Endothelial cell (in vitro differentiated cells): ENCODE measurements at regions not wholly inside any gene's neighbourhood (a gene's known extent, or its start where the extent isn't known, plus 50 kb on each side); places are given as distances from the start of the nearest gene placed in this dataset.

Experiments used
- DNase-seq: peaks from one replicate; pipeline ENCODE4 v3.0.0; 2021; ENCODE audit warnings: low spot score
- H3K27ac Mint-ChIP-seq: one replicate; pipeline ENCODE4 v1.8.0; 2021; ENCODE audit warnings: mixed read lengths, inconsistent platforms; ENCODE audit not compliant: unreplicated experiment
- H3K27me3 Mint-ChIP-seq: one replicate; pipeline ENCODE4 v1.8.0; 2021; ENCODE audit warnings: mild to moderate bottlenecking, moderate library complexity, mixed read lengths, inconsistent platforms; ENCODE audit not compliant: unreplicated experiment
- H3K36me3 Mint-ChIP-seq: one replicate; pipeline ENCODE4 v1.8.0; 2021; ENCODE audit warnings: mild to moderate bottlenecking, low read depth, mixed read lengths, inconsistent platforms; ENCODE audit not compliant: unreplicated experiment
- H3K4me1 Mint-ChIP-seq: one replicate; pipeline ENCODE4 v1.8.0; 2021; ENCODE audit warnings: mild to moderate bottlenecking, mixed read lengths, inconsistent platforms; ENCODE audit not compliant: unreplicated experiment
- H3K4me3 Mint-ChIP-seq: one replicate; pipeline ENCODE4 v1.8.0; 2021; ENCODE audit warnings: mild to moderate bottlenecking, mixed read lengths, inconsistent platforms; ENCODE audit not compliant: unreplicated experiment
- H3K9me3 Mint-ChIP-seq: one replicate; pipeline ENCODE4 v1.8.0; 2021; ENCODE audit warnings: mixed read lengths, inconsistent platforms; ENCODE audit not compliant: unreplicated experiment
- CTCF ChIP-seq: fragments of 200-600 bp; sonication (generic); IDR thresholded peaks from one replicate; pipeline ENCODE4 v1.5.0; 2021; ENCODE audit warnings: antibody characterized with exemption; ENCODE audit not compliant: unreplicated experiment

- H3K9me3 Mint-ChIP-seq: no peaks in the 10 kb centered on the region
- no peak overlapping the region for H3K27ac Mint-ChIP-seq
- H3K36me3 Mint-ChIP-seq: no peaks in the 10 kb centered on the region
- no peak for DNase-seq
- no peaks in the 10 kb centered on the region for H3K4me1 Mint-ChIP-seq
- TF ChIP-seq CTCF: no peak
- H3K4me3 Mint-ChIP-seq: no peak overlapping the region
- no peaks in the 10 kb centered on the region for H3K27me3 Mint-ChIP-seq
Measured at GRCh38 chr20:20872428-20872827, 160.0 kb upstream of the RALGAPA2 start.

GRCh38 chr20:20869161-20869775 is 156.8 kb upstream of the RALGAPA2 start:
- no peak overlapping the region for H3K27ac Mint-ChIP-seq
- H3K4me3 Mint-ChIP-seq: no peak overlapping the region
- H3K9me3 Mint-ChIP-seq: no peaks in the 10 kb centered on the region
- no peaks in the 10 kb centered on the region for H3K4me1 Mint-ChIP-seq
- no peak for TF ChIP-seq CTCF
- no peaks in the 10 kb centered on the region for H3K27me3 Mint-ChIP-seq
- no peak for DNase-seq
- H3K36me3 Mint-ChIP-seq: no peaks in the 10 kb centered on the region

- H3K27me3 Mint-ChIP-seq: no peaks in the 10 kb centered on the region
Measured at GRCh38 chr20:20864351-20865096, 152.1 kb upstream of the RALGAPA2 start.

GRCh38 chr20:20860078-20860806 is 147.8 kb upstream of the RALGAPA2 start:
- Mint-ChIP-seq H3K27me3 (peaks cover 6% of the 10 kb centered on the region), H3K36me3 (no peaks in the 10 kb centered on the region), H3K9me3 (no peaks in the 10 kb centered on the region), H3K4me3 (no peak overlapping the region), H3K27ac (no peak overlapping the region), H3K4me1 (no peaks in the 10 kb centered on the region)
- TF ChIP-seq CTCF: peak; percentile 92
- peak; percentile 97 for DNase-seq

More at GRCh38 chr20:20864351-20865096, 152.1 kb upstream of the RALGAPA2 start:
- H3K27ac Mint-ChIP-seq: no peak overlapping the region
- no peaks in the 10 kb centered on the region for H3K4me1 Mint-ChIP-seq
- no peak for DNase-seq
- TF ChIP-seq CTCF: no peak
- H3K36me3 Mint-ChIP-seq: no peaks in the 10 kb centered on the region
- no peaks in the 10 kb centered on the region for H3K9me3 Mint-ChIP-seq
- no peak overlapping the region for H3K4me3 Mint-ChIP-seq
